ENCODE measurements at regions not wholly inside any gene's neighbourhood (a gene's known extent, or its start where the extent isn't known, plus 50 kb on each side); places are given as distances from the start of the nearest gene placed in this dataset.
A peak's percentile ranks its signal among the peaks of the same experiment; 100 is the strongest.

- peak; percentile 23 for DNase-seq (ENCODE audit: low spot score)
Observed at GRCh38 chr6:43967719-43968091, 159.5 kb downstream of the MRPL14 start.

GRCh38 chr6:43966853-43967718 is 160.2 kb downstream of the MRPL14 start:
- peak; percentile 28 for DNase-seq (ENCODE audit: low spot score)

- DNase-seq (ENCODE audit: low spot score) = no peak
Observed at GRCh38 chr6:43966374-43966658, 160.9 kb downstream of the MRPL14 start.

- DNase-seq (ENCODE audit: low spot score) = no peak
Observed at GRCh38 chr6:43965628-43966373, 161.5 kb downstream of the MRPL14 start.

- peak; percentile 42 for DNase-seq (ENCODE audit: low spot score)
Observed at GRCh38 chr6:43964659-43965570, 162.3 kb downstream of the MRPL14 start.

- no peak for DNase-seq (ENCODE audit: low spot score)
Observed at GRCh38 chr6:43963877-43964658, 163.2 kb downstream of the MRPL14 start.

- no peak for DNase-seq (ENCODE audit: low spot score)
Observed at GRCh38 chr6:43963203-43963602, 164.0 kb downstream of the MRPL14 start.

- no peak for DNase-seq (ENCODE audit: low spot score)
Observed at GRCh38 chr6:43962458-43962857, 164.8 kb downstream of the MRPL14 start.

GRCh38 chr6:43957273-43957672 is 170.0 kb downstream of the MRPL14 start:
- no peak for DNase-seq (ENCODE audit: low spot score)

- no peak for DNase-seq (ENCODE audit: low spot score)
Observed at GRCh38 chr6:43956478-43956877, 170.8 kb downstream of the MRPL14 start.

- DNase-seq (ENCODE audit: low spot score) = peak; percentile 41
Observed at GRCh38 chr6:43954311-43955131, 172.7 kb downstream of the MRPL14 start.

- peak; percentile 52 for DNase-seq (ENCODE audit: low spot score)
Observed at GRCh38 chr6:43953794-43954310, 173.4 kb downstream of the MRPL14 start.

GRCh38 chr6:43953256-43953655 is 174.0 kb downstream of the MRPL14 start:
- DNase-seq (ENCODE audit: low spot score) = peak; percentile 31

GRCh38 chr6:43952746-43953145 is 174.5 kb downstream of the MRPL14 start:
- no peak for DNase-seq (ENCODE audit: low spot score)

GRCh38 chr6:43951756-43952675 is 175.2 kb downstream of the MRPL14 start:
- peak; percentile 44 for DNase-seq (ENCODE audit: low spot score)

- peak; percentile 87 for DNase-seq (ENCODE audit: low spot score)
Observed at GRCh38 chr6:43951063-43951755, 176.0 kb downstream of the MRPL14 start.

GRCh38 chr6:43950731-43951062 is 176.6 kb downstream of the MRPL14 start:
- no peak for DNase-seq (ENCODE audit: low spot score)

GRCh38 chr6:43950051-43950605 is 177.1 kb downstream of the MRPL14 start:
- DNase-seq (ENCODE audit: low spot score) = no peak
